Hematopoietic multipotent progenitor cell (in vitro differentiated cells): ENCODE measurements at regions not wholly inside any gene's neighbourhood (a gene's known extent, or its start where the extent isn't known, plus 50 kb on each side); places are given as distances from the start of the nearest gene placed in this dataset.

Experiments used
- DNase-seq, 3 donors: peaks; one replicate each; pipeline ENCODE4 v3.0.0-alpha.2; 2011 to 2015; ENCODE audit warnings: low read depth in 2 of 3, low spot score in 2 of 3

- DNase-seq = no peak
Measured at GRCh38 chr2:173584000-173584399, 229.3 kb downstream of the CDCA7 start.

- DNase-seq = peak in 1 of 3 donors; percentile 53
Measured at GRCh38 chr2:173584676-173585458, 230.2 kb downstream of the CDCA7 start.

- no peak for DNase-seq
Measured at GRCh38 chr2:173588931-173589369, 234.3 kb downstream of the CDCA7 start.

DNA sequence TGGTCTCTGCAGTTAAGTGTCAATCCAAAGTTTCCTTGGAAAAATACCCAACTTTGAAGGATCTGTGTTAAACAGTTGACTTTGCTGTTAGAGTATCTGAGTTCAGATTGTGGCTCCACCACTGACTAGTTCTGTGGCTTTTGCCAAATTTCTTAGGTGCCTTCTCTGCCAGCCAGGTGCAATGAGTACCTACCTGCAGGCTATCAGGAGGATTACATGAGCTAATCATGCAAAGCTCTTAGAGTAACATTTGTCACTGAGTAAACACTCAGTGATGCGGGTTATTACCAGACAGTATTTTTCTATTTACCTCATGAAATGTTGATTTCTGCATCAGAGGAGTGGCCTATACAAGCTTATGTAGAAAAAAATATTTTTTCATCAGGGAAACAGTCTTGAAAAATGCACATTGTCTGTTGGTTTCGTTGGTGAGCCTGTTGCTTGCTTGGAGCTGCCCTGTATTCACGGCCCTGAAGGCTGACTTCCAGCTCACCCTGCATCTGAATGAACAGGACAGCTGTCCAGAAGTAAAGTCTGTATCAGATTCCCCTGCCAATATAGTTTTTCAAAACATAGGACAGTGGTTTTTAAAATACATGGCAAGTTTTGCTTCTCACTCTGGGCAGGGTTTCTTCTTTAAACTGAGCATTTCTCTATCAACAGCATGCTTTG, 235.1 kb downstream of the CDCA7 start:
- no peak for DNase-seq

DNA sequence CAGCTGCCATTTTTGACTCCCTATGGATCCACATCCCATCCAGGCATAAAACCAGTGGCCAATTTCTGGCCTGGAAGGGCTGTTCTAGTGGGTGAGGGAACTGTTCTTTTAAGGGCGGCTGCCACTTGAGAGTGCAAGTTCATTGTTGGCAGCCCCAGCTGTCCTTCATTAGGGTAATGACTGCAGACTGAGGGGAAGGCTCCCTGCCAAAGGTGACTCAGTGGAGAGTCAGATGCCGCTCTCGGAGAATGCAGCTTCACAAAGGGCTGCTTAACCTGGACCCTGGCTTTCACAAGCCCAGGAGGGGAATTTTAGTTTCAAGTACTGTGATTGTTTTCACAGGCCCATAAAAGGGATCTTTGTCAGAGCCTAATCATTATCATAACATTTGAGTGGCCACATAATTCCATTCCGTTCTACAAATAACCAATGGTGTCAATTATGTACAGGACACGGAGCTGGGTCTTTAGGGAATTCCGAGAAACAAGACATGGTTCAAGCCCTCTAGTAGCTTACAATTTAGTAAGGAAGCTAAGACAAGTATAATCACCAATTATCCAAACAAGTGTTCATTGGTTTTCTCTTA, 235.7 kb downstream of the CDCA7 start:
- DNase-seq = no peak

GRCh38 chr2:173593109-173593508, 238.4 kb downstream of the CDCA7 start:
- no peak for DNase-seq

- no peak for DNase-seq
Measured at GRCh38 chr2:173596244-173596643, 241.6 kb downstream of the CDCA7 start.

- DNase-seq = no peak
Measured at GRCh38 chr2:173598525-173598924, 243.9 kb downstream of the CDCA7 start.

- DNase-seq = no peak
Measured at GRCh38 chr2:173599821-173600359, 245.2 kb downstream of the CDCA7 start.

DNA sequence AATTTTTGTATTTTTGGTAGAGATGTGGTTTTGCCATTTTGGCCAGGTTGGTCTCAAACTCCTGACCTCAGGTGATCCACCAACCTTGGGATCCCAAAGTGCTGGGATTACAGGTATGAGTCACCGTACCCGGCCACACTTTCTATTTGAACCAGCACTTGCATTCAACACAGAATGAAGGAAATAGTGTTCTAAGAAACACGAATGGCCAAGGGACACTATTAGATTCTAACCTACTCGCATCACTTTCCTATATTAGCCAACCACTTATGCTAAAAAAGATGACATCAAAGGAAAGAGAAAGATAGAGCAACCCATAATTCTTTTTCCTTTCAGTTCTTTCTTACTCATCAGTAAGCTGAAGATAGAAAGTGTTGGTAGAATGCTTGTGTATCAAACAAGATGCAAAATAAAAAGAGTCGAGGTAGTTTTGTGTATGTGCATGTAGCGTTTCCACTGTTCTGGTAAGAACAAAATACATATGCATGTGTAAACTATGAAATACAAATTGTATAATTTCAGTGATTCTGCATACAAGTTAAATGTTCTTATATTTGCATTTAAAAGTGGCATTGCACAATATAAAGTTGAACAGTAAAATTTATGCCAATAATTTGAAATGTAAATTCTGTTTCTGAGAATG, 247.6 kb downstream of the CDCA7 start:
- no peak for DNase-seq

- DNase-seq = no peak
Measured at GRCh38 chr2:173605994-173606393, 251.3 kb downstream of the CDCA7 start.

DNA sequence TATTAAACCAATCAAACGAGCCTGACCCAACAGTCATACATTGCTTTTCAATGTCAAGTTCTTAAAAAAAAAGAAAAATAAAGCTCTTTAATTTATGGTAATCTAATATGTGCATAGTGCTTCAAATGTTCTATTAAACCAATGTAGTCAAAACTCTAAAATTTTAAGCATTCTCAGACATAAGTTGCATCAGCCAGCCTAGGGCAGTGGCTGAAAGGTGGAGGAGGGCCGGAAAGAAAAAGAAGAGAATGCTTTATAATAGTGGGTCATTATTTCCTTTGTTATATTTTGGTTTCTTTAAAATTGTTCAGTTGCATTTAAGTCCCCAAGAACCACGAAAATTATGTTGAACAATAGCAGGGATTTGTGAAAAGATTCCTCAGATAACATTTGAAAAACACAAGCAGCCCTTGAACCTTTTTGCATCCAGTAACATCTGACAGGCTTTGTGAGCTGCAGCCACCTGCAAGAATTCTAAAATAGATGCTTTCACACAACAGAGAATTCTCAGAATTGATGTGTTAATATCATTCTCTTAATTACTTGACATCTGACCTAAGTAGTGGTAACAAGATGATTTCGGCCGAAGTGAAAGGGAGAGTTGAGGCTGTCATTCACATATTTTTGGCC, 252.1 kb downstream of the CDCA7 start:
- DNase-seq = no peak

DNA sequence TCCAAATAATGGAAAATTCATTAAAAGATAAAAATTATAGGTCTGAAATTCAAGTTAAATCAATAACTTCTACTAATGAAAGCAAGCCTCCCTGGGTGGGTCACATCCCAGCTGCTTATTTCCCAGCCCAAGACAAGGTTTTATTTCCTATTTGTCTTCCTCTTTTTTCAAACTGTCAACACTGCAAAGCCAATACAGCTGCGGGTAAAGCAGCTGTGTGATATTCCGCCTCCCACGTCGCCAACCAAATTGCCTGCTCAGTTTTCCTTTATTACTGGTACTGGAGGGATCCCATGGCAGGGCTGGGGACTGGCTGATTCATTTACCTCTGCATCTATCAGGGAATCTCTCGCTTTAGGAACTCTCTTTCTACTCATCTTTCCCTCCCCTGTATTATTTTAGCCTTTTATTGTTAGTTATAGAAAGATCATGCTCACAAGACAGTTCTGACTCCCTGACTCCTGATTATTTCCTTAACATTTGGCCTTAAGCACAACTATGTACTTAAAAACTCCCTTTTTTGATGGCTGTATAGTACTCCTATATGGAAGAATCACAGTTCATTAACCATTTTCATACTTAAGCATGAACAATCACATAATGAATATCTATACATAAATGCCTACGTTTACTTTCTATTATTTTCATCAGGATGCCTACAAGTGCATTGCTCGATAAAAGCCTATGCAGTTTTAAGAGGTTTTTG, 253.1 kb downstream of the CDCA7 start:
- DNase-seq = peak in 2 of 3 donors; percentile 0 to 28

DNA sequence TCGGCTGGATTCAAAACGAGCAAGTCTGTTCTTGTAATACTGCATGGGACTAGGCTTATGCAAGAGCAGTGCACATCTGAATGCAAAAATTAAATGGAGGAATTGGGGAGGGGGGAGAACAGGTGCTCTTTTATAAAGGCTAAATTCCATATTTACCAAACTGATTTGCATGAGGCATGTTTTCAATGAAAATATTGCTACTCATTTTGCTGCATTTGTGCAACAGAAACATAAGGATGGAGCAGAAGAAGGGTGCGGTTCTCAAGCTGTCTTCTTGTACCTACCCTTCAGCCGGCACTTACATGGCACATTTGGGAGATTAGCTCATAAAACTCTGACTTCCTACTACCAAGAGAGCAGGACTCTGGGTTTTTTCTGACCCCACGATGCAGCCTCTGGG, 256.4 kb downstream of the CDCA7 start:
- no peak for DNase-seq

- no peak for DNase-seq
Measured at GRCh38 chr2:173612354-173612753, 257.7 kb downstream of the CDCA7 start.

DNA sequence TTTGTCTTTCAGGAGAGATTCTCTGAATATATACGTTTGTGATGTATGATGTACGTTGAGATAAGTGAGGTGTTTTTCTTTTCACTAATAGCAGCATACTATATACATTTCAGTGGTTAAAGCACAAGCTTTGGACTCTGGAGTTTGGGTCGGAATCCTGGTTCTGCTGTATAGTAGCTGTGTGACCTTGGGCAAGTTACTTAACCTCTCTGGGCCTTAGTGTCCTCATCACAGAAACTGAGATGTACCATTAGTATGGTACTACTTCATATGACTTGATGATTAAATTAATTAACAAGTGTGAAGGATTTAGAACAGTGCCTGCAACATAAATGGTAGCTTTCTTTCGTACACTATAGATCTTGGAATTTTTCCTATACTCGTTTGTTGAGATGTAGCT, 258.7 kb downstream of the CDCA7 start:
- no peak for DNase-seq

GRCh38 chr2:173614265-173614930, 259.7 kb downstream of the CDCA7 start:
- DNase-seq = no peak

GRCh38 chr2:173623438-173624319, 269.0 kb downstream of the CDCA7 start:
- no peak for DNase-seq
